ENCODE measurements at regions not wholly inside any gene's neighbourhood (a gene's known extent, or its start where the extent isn't known, plus 50 kb on each side); places are given as distances from the start of the nearest gene placed in this dataset.

DNA sequence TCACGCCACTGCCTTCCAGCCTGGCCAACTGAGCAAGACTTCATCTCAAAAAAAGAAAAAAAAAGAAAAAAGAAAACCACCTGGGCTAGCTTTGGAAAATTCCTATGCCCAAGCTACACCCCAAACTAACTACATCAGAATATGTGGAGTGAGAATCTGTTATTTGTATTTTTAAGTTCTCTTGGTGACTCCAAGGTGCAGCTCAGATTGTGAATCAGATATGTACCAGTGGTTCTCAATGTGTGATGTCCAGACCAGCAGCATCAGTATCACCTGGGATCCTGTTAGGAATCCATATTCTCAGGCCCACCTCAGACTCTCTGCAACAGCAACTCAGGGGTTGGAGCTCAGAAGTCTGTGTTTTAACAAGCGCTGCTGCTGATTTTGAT, 376.8 kb downstream of the EDEM1 start:
- no peaks in the 10 kb centered on the region for H3K27me3 ChIP-seq
- H3K36me3 ChIP-seq: no peaks in the 10 kb centered on the region
- no peak overlapping the region for H3K4me3 ChIP-seq

DNA sequence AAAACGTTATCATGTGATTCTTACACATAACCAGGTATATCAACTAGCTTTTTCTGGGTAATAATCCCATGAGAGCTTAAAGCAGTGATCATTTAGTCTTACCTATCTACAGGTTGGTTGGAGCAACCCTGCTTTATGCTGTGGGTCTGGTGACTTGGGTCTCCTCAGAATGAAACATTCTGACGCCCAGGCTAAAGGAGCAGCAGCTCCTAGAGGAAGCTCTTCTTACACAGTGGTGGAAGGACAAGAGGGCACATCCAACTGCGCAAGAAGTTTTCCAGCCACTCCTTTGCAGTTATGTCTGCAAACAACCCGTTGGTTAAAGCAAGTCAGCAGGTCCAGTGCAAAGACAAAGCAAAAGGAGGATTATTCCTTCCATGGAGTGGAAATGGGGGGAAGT, 377.5 kb downstream of the EDEM1 start:
- 51 to 53% methylated on average over 4 of the region's 4 CpGs for WGBS, 2 donors
- Histone ChIP-seq H3K36me3 (no peaks in the 10 kb centered on the region), H3K4me1 (no peaks in the 10 kb centered on the region), H3K9me3 (peaks cover 0 to 3% (median 0%) of the 10 kb centered on the region in 4 donors), H3K27me3 (no peaks in the 10 kb centered on the region), H3K27ac (no peak overlapping the region), H3K4me3 (no peak overlapping the region)
- TF ChIP-seq POLR2A (IDR thresholded peaks at IDR 0.05) (no peak), EP300 (IDR thresholded peaks at IDR 0.05) (no peak)
- no peak for DNase-seq (ENCODE audit: low spot score in 2 of 2)

More for the DNA sequence above, 376.8 kb downstream of the EDEM1 start:
- H3K27ac ChIP-seq: no peak overlapping the region
- DNase-seq (ENCODE audit: low spot score in 2 of 2): no peak
- TF ChIP-seq, protein P1, sequence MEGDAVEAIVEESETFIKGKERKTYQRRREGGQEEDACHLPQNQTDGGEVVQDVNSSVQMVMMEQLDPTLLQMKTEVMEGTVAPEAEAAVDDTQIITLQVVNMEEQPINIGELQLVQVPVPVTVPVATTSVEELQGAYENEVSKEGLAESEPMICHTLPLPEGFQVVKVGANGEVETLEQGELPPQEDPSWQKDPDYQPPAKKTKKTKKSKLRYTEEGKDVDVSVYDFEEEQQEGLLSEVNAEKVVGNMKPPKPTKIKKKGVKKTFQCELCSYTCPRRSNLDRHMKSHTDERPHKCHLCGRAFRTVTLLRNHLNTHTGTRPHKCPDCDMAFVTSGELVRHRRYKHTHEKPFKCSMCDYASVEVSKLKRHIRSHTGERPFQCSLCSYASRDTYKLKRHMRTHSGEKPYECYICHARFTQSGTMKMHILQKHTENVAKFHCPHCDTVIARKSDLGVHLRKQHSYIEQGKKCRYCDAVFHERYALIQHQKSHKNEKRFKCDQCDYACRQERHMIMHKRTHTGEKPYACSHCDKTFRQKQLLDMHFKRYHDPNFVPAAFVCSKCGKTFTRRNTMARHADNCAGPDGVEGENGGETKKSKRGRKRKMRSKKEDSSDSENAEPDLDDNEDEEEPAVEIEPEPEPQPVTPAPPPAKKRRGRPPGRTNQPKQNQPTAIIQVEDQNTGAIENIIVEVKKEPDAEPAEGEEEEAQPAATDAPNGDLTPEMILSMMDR (IDR thresholded peaks at IDR 0.05): no peak
- TF ChIP-seq POLR2A (IDR thresholded peaks at IDR 0.05): no peak
- no peak for TF ChIP-seq EP300 (IDR thresholded peaks at IDR 0.05)
- H3K4me1 ChIP-seq: no peaks in the 10 kb centered on the region
- H3K9me3 ChIP-seq: no peaks in the 10 kb centered on the region
- WGBS, 2 donors: 83 to 90% methylated on average over 2 of the region's 2 CpGs

DNA sequence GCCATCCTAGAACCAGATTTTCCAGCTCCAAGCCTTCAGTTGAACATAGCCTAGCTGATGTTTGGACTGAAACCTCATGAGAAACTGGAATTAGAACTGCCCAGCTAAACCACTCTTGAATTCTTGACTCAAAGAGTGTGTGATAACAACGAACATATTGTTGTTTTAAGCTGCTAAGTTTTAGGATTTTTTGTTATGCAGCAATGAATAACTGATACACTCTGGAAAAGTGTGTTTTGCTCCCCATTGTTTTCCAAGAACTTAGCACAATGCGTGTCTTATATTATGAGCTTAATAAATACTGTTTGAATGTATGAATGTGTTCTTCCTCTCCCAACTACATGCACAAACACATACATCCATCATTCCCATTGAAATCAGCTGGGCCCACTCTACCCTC, 379.6 kb downstream of the EDEM1 start:
- WGBS, 2 donors: 84 to 85% methylated on average over 2 of the region's 2 CpGs
- no peak overlapping the region for H3K4me3 ChIP-seq
- H3K4me1 ChIP-seq: no peaks in the 10 kb centered on the region
- H3K27ac ChIP-seq: no peak overlapping the region
- no peaks in the 10 kb centered on the region for H3K36me3 ChIP-seq
- DNase-seq (ENCODE audit: low spot score in 2 of 2): no peak
- peaks cover 0 to 3% (median 0%) of the 10 kb centered on the region in 4 donors for H3K9me3 ChIP-seq
- TF ChIP-seq EP300 (IDR thresholded peaks at IDR 0.05) (no peak), POLR2A (IDR thresholded peaks at IDR 0.05) (no peak)
- TF ChIP-seq, protein P1 (IDR thresholded peaks at IDR 0.05): no peak
- H3K27me3 ChIP-seq: no peaks in the 10 kb centered on the region

DNA sequence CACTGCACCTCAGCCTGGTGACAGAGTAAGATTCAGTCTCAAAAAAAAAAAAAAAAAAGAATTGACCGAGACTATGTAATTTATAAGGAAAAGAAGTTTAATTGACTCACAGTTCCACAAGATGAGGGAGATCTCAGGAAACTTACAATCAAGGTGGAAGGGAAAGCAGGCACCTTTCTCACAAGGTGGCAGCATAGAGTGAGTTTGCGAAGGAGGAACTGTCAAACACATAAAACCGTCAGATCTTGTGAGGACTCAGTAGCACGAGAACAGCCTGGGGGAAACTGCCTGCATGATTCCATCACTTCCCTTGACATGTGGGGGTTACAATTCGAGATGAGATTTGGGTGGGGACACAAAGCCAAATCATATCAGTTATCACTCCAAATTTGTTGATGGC, 380.9 kb downstream of the EDEM1 start:
- no peaks in the 10 kb centered on the region for H3K36me3 ChIP-seq
- TF ChIP-seq, protein P1 (IDR thresholded peaks at IDR 0.05): peak in 1 of 5 experiments; percentile 10
- no peak for TF ChIP-seq EP300 (IDR thresholded peaks at IDR 0.05)
- no peak for DNase-seq (ENCODE audit: low spot score in 2 of 2)
- WGBS, 2 donors: 31 to 42% methylated on average over 5 of the region's 5 CpGs
- no peaks in the 10 kb centered on the region for H3K4me1 ChIP-seq
- no peak overlapping the region for H3K27ac ChIP-seq
- no peak overlapping the region for H3K4me3 ChIP-seq
- no peaks in the 10 kb centered on the region for H3K27me3 ChIP-seq
- peaks cover 0 to 3% (median 0%) of the 10 kb centered on the region in 4 donors for H3K9me3 ChIP-seq

DNA sequence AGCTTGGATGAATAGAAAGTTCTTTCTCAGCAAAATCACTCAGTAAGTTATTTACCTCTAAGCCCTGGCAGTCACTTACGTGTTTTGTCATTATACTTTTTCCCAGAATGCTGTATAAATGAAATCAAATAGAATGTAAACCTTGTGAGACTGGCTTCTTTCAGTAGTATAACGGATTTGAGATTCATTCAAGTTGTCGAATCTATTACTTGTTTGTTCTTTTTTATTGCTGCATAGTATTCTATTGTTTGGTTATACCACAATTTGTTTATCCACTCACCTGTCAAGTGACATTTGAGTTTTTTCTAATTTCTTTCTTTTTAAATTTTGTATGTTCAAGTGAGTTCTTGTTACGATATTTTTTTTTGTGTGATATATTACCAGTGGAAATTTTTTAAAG, 381.6 kb downstream of the EDEM1 start:
- 89 to 90% methylated on average over 4 of the region's 4 CpGs for WGBS, 2 donors
- H3K4me3 ChIP-seq: no peak overlapping the region
- no peaks in the 10 kb centered on the region for H3K27me3 ChIP-seq
- H3K4me1 ChIP-seq: no peaks in the 10 kb centered on the region
- no peak for DNase-seq (ENCODE audit: low spot score in 2 of 2)
- peaks cover 0 to 3% (median 0%) of the 10 kb centered on the region in 4 donors for H3K9me3 ChIP-seq
- no peaks in the 10 kb centered on the region for H3K36me3 ChIP-seq
- H3K27ac ChIP-seq: no peak overlapping the region
- TF ChIP-seq POLR2A (IDR thresholded peaks at IDR 0.05) (no peak), EP300 (IDR thresholded peaks at IDR 0.05) (no peak)
- TF ChIP-seq, protein P1 (IDR thresholded peaks at IDR 0.05): no peak

DNA sequence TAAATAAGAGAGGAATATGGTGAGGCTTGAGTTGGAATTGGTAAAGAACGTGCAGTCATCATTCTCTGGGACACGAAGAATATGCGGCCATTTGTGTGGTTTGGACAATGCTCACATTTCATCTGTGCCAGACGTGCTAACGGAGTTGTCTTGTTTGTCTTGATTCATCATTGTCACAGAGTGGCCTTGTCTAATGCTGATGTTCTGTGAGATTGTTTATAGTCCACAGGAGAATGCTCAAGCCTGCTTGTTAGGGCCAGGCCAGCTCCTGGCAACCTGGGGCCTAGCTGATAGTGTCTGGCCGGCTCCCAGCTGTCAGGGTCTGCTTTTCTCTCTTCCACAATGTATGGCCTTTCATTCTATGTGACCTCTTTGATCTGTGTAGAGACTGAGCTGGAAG, 384.7 kb downstream of the EDEM1 start:
- WGBS, 2 donors: 66 to 74% methylated on average over 6 of the region's 6 CpGs
- TF ChIP-seq POLR2A (IDR thresholded peaks at IDR 0.05) (no peak), EP300 (IDR thresholded peaks at IDR 0.05) (no peak)
- TF ChIP-seq, protein P1 (IDR thresholded peaks at IDR 0.05): no peak
- no peak for DNase-seq (ENCODE audit: low spot score in 2 of 2)
- Histone ChIP-seq H3K4me1 (no peaks in the 10 kb centered on the region), H3K27ac (no peak overlapping the region), H3K36me3 (no peaks in the 10 kb centered on the region), H3K9me3 (peaks cover 0 to 3% (median 0%) of the 10 kb centered on the region in 4 donors), H3K4me3 (no peak overlapping the region), H3K27me3 (no peaks in the 10 kb centered on the region)
